Fibroblast of upper back skin (primary cell): ENCODE measurements at regions not wholly inside any gene's neighbourhood (a gene's known extent, or its start where the extent isn't known, plus 50 kb on each side); places are given as distances from the start of the nearest gene placed in this dataset.

Source experiments
- DNase-seq: peaks from one replicate; pipeline ENCODE4 v3.0.0-alpha.2; 2013

GRCh38 chr15:26178640-26179220, 315.6 kb upstream of the ATP10A start:
- DNase-seq, result no peak

- no peak for DNase-seq
Observed at GRCh38 chr15:26177816-26178215, 314.7 kb upstream of the ATP10A start.

- no peak for DNase-seq
Observed at GRCh38 chr15:26176831-26177230, 313.7 kb upstream of the ATP10A start.

GRCh38 chr15:26171266-26171665, 308.1 kb upstream of the ATP10A start:
- no peak for DNase-seq

- DNase-seq, result no peak
Observed at GRCh38 chr15:26166429-26166828, 303.3 kb upstream of the ATP10A start.

GRCh38 chr15:26165546-26165945, 302.4 kb upstream of the ATP10A start:
- DNase-seq, result no peak

- no peak for DNase-seq
Observed at GRCh38 chr15:26160343-26160742, 297.2 kb upstream of the ATP10A start.

GRCh38 chr15:26158176-26158575, 295.0 kb upstream of the ATP10A start:
- no peak for DNase-seq

- no peak for DNase-seq
Observed at GRCh38 chr15:26157081-26157480, 294.0 kb upstream of the ATP10A start.

GRCh38 chr15:26156051-26156450, 292.9 kb upstream of the ATP10A start:
- no peak for DNase-seq

GRCh38 chr15:26148156-26148860, 285.2 kb upstream of the ATP10A start:
- no peak for DNase-seq

GRCh38 chr15:26146202-26146601, 283.1 kb upstream of the ATP10A start:
- no peak for DNase-seq

GRCh38 chr15:26145796-26146195, 282.7 kb upstream of the ATP10A start:
- DNase-seq, result no peak

GRCh38 chr15:26144836-26145235, 281.7 kb upstream of the ATP10A start:
- no peak for DNase-seq

- DNase-seq, result no peak
Observed at GRCh38 chr15:26143221-26143620, 280.1 kb upstream of the ATP10A start.

- DNase-seq, result no peak
Observed at GRCh38 chr15:26134812-26135211, 271.7 kb upstream of the ATP10A start.

GRCh38 chr15:26134152-26134551, 271.0 kb upstream of the ATP10A start:
- no peak for DNase-seq

- peak; percentile 59 for DNase-seq
Observed at GRCh38 chr15:26132811-26133210, 269.7 kb upstream of the ATP10A start.

- DNase-seq, result no peak
Observed at GRCh38 chr15:26129852-26130251, 266.7 kb upstream of the ATP10A start.

- no peak for DNase-seq
Observed at GRCh38 chr15:26128611-26129140, 265.5 kb upstream of the ATP10A start.

GRCh38 chr15:26126819-26127387, 263.8 kb upstream of the ATP10A start:
- DNase-seq, result no peak

GRCh38 chr15:26126070-26126469, 262.9 kb upstream of the ATP10A start:
- peak; percentile 12 for DNase-seq

- DNase-seq, result no peak
Observed at GRCh38 chr15:26125664-26126063, 262.5 kb upstream of the ATP10A start.

GRCh38 chr15:26119322-26119721, 256.2 kb upstream of the ATP10A start:
- DNase-seq, result no peak
